Suprapubic skin (tissue), 4 donors: ENCODE measurements at regions not wholly inside any gene's neighbourhood (a gene's known extent, or its start where the extent isn't known, plus 50 kb on each side); places are given as distances from the start of the nearest gene placed in this dataset.

ENCODE experiments used
- DNase-seq, 2 donors: peaks; one replicate each; pipeline ENCODE4 v3.0.0-alpha.2; 2019; ENCODE audit warnings: low spot score in 2 of 2
- H3K27ac ChIP-seq: fragments of 200-600 bp; sonication (generic); one replicate; pipeline ENCODE4 v1.5.1; 2019
- H3K27me3 ChIP-seq: fragments of 200-600 bp; sonication (generic); one replicate; pipeline ENCODE4 v1.5.1; 2019
- H3K36me3 ChIP-seq: fragments of 200-600 bp; sonication (generic); one replicate; pipeline ENCODE4 v1.5.1; 2019
- H3K4me1 ChIP-seq: fragments of 200-600 bp; sonication (generic); one replicate; pipeline ENCODE4 v1.5.1; 2019
- H3K4me3 ChIP-seq: fragments of 200-600 bp; sonication (generic); one replicate; pipeline ENCODE4 v1.5.1; 2019; ENCODE audit warnings: mild to moderate bottlenecking
- H3K9me3 ChIP-seq: fragments of 200-600 bp; sonication (generic); one replicate; pipeline ENCODE4 v1.5.1; 2019
- EP300 ChIP-seq: sonication (generic); formaldehyde crosslinking; IDR thresholded peaks from one replicate; pipeline ENCODE4 v1.6.1; 2017; ENCODE audit warnings: antibody characterized with exemption
- POLR2A ChIP-seq, 2 donors: fragments of 450-650 bp; IDR thresholded peaks; one replicate each; pipeline ENCODE4 v1.6.1; 2017; ENCODE audit warnings: antibody characterized with exemption in 2 of 2, mild to moderate bottlenecking in 2 of 2, moderate library complexity in 2 of 2
- POLR2AphosphoS5 ChIP-seq, 3 donors: sonication (generic); formaldehyde crosslinking; IDR thresholded peaks; one replicate each; pipeline ENCODE4 v1.6.1; 2017; ENCODE audit warnings: antibody characterized with exemption in 3 of 3
- WGBS: methylation state at CpG from one replicate; pipeline ENCODE4 v1.1.5; 2018; 5-methylcytosine and 5-hydroxymethylcytosine counted together
- TF ChIP-seq, protein P1 (sequence below), 2 donors: fragments of 200-600 bp in 1 of 2; fragments of 450-650 bp in 1 of 2; sonication (generic) in 1 of 2; IDR thresholded peaks; one replicate each; pipeline ENCODE4 v1.5.1; 2016 to 2019; ENCODE audit warnings: antibody characterized with exemption in 2 of 2, mild to moderate bottlenecking in 1 of 2, moderate library complexity in 1 of 2

DNA sequence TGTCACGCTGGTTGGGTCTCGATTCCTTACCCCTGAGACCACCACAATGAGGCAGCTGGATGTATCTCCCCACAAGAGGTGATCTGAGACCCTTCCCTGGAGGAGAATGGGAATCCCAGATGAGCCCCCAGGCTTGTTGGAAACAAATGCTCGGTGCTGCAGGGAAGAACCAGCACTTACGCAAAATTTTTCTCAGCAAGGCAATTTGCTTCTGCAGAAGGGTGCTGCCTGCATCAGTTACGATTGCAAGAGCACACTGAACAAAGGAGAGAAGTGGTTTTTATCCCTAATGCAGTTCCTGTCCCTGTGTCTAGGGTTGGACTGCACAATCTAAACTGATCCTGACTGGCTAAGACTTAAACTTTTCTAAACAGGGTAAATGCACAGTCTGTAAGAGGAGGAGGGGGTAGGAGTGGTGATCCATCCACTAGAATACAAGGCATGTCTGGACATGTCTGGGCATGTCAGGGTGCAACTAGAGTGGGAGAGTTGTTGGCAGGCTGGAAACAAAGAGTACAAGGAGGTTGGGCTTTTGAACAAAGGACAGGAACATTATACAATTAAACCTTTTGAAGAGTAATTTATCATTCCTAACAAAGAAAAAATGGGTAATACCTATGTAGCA, 114.9 kb upstream of the FAM3C start:
- Histone ChIP-seq H3K36me3 (no peaks in the 10 kb centered on the region), H3K4me3 (no peak overlapping the region), H3K9me3 (peaks cover 10% of the 10 kb centered on the region), H3K27ac (no peak overlapping the region), H3K27me3 (no peaks in the 10 kb centered on the region), H3K4me1 (no peaks in the 10 kb centered on the region)
- 85% methylated on average over 5 of the region's 5 CpGs for WGBS
- no peak for DNase-seq
- TF ChIP-seq, protein P1, sequence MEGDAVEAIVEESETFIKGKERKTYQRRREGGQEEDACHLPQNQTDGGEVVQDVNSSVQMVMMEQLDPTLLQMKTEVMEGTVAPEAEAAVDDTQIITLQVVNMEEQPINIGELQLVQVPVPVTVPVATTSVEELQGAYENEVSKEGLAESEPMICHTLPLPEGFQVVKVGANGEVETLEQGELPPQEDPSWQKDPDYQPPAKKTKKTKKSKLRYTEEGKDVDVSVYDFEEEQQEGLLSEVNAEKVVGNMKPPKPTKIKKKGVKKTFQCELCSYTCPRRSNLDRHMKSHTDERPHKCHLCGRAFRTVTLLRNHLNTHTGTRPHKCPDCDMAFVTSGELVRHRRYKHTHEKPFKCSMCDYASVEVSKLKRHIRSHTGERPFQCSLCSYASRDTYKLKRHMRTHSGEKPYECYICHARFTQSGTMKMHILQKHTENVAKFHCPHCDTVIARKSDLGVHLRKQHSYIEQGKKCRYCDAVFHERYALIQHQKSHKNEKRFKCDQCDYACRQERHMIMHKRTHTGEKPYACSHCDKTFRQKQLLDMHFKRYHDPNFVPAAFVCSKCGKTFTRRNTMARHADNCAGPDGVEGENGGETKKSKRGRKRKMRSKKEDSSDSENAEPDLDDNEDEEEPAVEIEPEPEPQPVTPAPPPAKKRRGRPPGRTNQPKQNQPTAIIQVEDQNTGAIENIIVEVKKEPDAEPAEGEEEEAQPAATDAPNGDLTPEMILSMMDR (IDR thresholded peaks at IDR 0.05): no peak
- no peak for TF ChIP-seq EP300
- no peak for TF ChIP-seq POLR2A (IDR thresholded peaks at IDR 0.05)
- TF ChIP-seq POLR2AphosphoS5 (IDR thresholded peaks at IDR 0.05): no peak

DNA sequence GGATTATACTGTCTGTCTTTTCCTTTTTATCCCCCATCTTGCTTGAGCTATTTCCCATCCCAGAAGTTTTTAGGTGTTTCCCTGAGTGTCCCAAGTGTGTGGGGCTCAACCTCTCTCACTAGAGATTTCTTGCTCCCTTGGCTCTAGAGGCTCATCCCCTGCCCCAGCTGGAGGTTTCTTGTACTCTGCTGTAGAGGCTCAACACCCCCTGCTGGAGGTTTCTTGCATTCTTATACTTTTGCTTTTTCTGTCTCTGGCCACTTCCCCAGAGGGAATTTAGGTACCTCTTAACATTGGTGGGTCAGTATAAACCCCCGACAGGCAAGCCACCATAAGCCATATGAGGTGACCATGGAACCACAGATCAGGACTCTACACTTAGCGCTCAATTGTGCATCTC, 114.2 kb upstream of the FAM3C start:
- no peaks in the 10 kb centered on the region for H3K4me1 ChIP-seq
- peaks cover 17% of the 10 kb centered on the region for H3K9me3 ChIP-seq
- 98% methylated on average over 2 of the region's 2 CpGs for WGBS
- TF ChIP-seq POLR2A (IDR thresholded peaks at IDR 0.05) (no peak), POLR2AphosphoS5 (IDR thresholded peaks at IDR 0.05) (no peak), EP300 (no peak)
- TF ChIP-seq, protein P1 (IDR thresholded peaks at IDR 0.05): no peak
- no peaks in the 10 kb centered on the region for H3K36me3 ChIP-seq
- H3K27me3 ChIP-seq: no peaks in the 10 kb centered on the region
- H3K27ac ChIP-seq: no peak overlapping the region
- H3K4me3 ChIP-seq: no peak overlapping the region
- no peak for DNase-seq

DNA sequence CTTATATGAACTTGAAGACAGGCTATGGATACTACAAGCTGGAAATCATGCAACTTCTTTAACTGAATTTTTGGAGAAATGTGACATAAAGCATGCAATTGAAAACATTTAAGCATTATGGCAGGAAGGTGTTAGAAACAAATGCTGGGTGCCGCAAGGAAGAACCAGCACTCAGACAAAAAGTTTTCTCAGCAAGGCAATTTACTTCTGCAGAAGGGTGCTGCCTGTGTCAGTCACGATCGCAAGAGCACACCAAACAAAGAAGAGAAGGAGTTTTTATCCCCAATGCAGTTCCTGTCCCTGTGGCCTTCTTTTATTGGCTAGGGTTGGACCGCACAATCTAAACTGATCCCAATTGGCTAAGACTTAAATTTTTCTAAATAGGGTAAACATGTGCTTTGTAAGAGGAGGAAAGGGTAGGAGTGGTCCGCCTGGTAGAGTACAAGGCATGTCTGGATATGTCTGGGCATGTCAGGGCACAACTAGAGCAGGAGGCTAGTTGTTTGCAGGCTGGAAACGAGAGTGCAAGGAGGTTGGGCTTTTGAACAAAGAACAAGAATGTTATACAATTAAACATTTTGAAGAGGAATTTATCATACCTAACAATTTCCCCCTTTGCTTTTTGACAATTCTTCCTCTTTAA, 109.6 kb upstream of the FAM3C start:
- no peaks in the 10 kb centered on the region for H3K27me3 ChIP-seq
- 89% methylated on average over 6 of the region's 6 CpGs for WGBS
- H3K4me1 ChIP-seq: no peaks in the 10 kb centered on the region
- no peak for DNase-seq
- H3K36me3 ChIP-seq: no peaks in the 10 kb centered on the region
- peaks cover 14% of the 10 kb centered on the region for H3K9me3 ChIP-seq
- no peak overlapping the region for H3K27ac ChIP-seq
- no peak for TF ChIP-seq POLR2AphosphoS5 (IDR thresholded peaks at IDR 0.05)
- TF ChIP-seq, protein P1 (IDR thresholded peaks at IDR 0.05): no peak
- TF ChIP-seq EP300: no peak
- no peak for TF ChIP-seq POLR2A (IDR thresholded peaks at IDR 0.05)
- no peak overlapping the region for H3K4me3 ChIP-seq

DNA sequence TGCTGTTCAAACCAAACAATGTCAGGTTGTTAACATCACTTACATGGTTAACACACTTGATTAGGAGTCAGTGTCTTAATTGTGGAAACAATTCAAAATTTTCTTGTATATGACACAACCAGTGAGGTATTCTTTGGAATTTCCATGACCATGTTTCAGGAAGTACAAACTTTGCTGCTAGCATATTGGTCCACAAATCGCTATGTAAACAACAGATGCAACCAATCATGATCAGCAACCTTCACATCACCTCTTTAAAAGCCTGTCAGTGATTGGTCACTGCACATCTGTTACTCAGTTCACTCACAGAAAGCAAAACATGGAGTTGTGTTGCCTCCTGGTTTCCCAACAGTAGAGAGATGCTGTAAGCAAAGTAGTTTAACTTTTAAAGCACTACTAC, 108.9 kb upstream of the FAM3C start:
- H3K4me3 ChIP-seq: no peak overlapping the region
- H3K27me3 ChIP-seq: no peaks in the 10 kb centered on the region
- 94% methylated on average over 1 of the region's 1 CpG for WGBS
- H3K36me3 ChIP-seq: no peaks in the 10 kb centered on the region
- H3K9me3 ChIP-seq: peaks cover 11% of the 10 kb centered on the region
- TF ChIP-seq POLR2AphosphoS5 (IDR thresholded peaks at IDR 0.05): no peak
- TF ChIP-seq POLR2A (IDR thresholded peaks at IDR 0.05): no peak
- TF ChIP-seq, protein P1 (IDR thresholded peaks at IDR 0.05): no peak
- TF ChIP-seq EP300: no peak
- DNase-seq: no peak
- no peak overlapping the region for H3K27ac ChIP-seq
- no peaks in the 10 kb centered on the region for H3K4me1 ChIP-seq

DNA sequence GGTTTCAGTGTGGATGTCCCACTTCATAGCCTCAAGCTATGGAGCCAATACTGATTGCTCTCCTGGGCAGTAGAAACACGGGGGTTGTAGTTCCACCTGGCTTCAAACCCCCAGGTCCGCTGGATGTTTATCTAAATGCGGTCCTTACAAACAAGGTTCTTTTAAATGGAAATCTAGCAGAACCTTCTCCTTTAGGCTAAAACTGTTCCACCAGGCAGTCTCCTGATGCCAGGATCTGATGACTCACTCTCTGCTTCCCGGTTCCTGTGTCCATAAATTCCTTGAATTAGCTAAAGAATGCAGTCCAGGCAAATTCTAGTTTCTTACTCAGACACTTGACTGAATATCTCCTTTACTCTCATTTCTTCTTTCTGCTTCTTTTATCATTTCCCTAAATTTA, 108.4 kb upstream of the FAM3C start:
- peaks cover 11% of the 10 kb centered on the region for H3K9me3 ChIP-seq
- DNase-seq: no peak
- H3K27me3 ChIP-seq: no peaks in the 10 kb centered on the region
- H3K4me3 ChIP-seq: no peak overlapping the region
- H3K36me3 ChIP-seq: no peaks in the 10 kb centered on the region
- 42% methylated on average over 4 of the region's 4 CpGs for WGBS
- no peaks in the 10 kb centered on the region for H3K4me1 ChIP-seq
- TF ChIP-seq POLR2AphosphoS5 (IDR thresholded peaks at IDR 0.05) (no peak), EP300 (no peak), POLR2A (IDR thresholded peaks at IDR 0.05) (no peak)
- TF ChIP-seq, protein P1 (IDR thresholded peaks at IDR 0.05): no peak
- H3K27ac ChIP-seq: no peak overlapping the region
